Epithelial cell of proximal tubule (primary cell): ENCODE measurements at regions not wholly inside any gene's neighbourhood (a gene's known extent, or its start where the extent isn't known, plus 50 kb on each side); places are given as distances from the start of the nearest gene placed in this dataset.
"Not testable (repeated sequence)": the region's sequence is repeated elsewhere in the genome, so short reads cannot be mapped to it uniquely, and the experiment has no call there.

Experiments used
- DNase-seq: peaks from one replicate; pipeline ENCODE4 v3.0.0-alpha.2; 2011; ENCODE audit warnings: low read depth
- H3K4me3 ChIP-seq: 2 replicates; pipeline ENCODE4 v1.5.1; 2011; ENCODE audit warnings: low read depth, mild to moderate bottlenecking, low read length
- CTCF ChIP-seq: conservative IDR thresholded peaks from 2 replicates; pipeline ENCODE4 v1.5.1; 2012; ENCODE audit warnings: low read depth, mild to moderate bottlenecking, low read length

- no peak for DNase-seq
- TF ChIP-seq CTCF: no peak
- no peak overlapping the region for H3K4me3 ChIP-seq
Measured at GRCh38 chr12:3419558-3419957, 71.4 kb upstream of the PRMT8 start.

- no peak overlapping the region for H3K4me3 ChIP-seq
- DNase-seq: no peak
- TF ChIP-seq CTCF: no peak
Measured at GRCh38 chr12:3420693-3421092, 70.3 kb upstream of the PRMT8 start.

- H3K4me3 ChIP-seq: no peak overlapping the region
- no peak for DNase-seq
- no peak for TF ChIP-seq CTCF
Measured at GRCh38 chr12:3421191-3421978, 69.6 kb upstream of the PRMT8 start.

GRCh38 chr12:3424796-3425195 lies 66.2 kb upstream of the PRMT8 start:
- H3K4me3 ChIP-seq, DNase-seq: not testable (repeated sequence)

- no peak for TF ChIP-seq CTCF
- no peak for DNase-seq
- H3K4me3 ChIP-seq: no peak overlapping the region
Measured at GRCh38 chr12:3427956-3428355, 63.0 kb upstream of the PRMT8 start.

- no peak overlapping the region for H3K4me3 ChIP-seq
- DNase-seq: no peak
- no peak for TF ChIP-seq CTCF
Measured at GRCh38 chr12:3428631-3429030, 62.4 kb upstream of the PRMT8 start.

GRCh38 chr12:3429523-3429922 lies 61.5 kb upstream of the PRMT8 start:
- not testable (repeated sequence) for H3K4me3 ChIP-seq, DNase-seq

- TF ChIP-seq CTCF: no peak
- DNase-seq: no peak
- no peak overlapping the region for H3K4me3 ChIP-seq
Measured at GRCh38 chr12:3431686-3432085, 59.3 kb upstream of the PRMT8 start.
